ENCODE measurements at regions not wholly inside any gene's neighbourhood (a gene's known extent, or its start where the extent isn't known, plus 50 kb on each side); places are given as distances from the start of the nearest gene placed in this dataset.
A peak's percentile ranks its signal among the peaks of the same experiment; 100 is the strongest.

DNA sequence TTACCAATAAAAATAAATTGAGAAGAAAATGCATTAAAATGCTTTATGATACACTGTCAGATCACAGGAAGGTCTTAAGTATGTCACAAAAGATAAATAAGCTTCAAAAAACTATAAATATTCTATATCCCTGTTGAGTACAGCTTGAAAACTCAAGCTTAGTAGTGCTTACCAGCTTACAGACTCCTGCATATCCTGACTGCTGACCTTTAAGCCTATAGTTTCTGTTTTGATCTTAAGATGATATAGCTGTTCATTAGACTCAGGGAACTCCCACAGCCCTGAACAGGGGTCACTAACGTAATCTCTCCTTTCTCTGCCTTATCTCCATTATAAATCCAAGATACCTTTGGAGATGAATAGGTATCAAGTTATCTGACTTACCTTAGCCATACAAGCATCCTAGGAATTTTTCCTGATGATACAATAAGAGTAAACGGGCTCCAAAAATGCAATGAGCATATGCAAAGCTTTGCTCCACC is 93.7 kb upstream of the RBBP8 start:
- Histone ChIP-seq H3K27ac (no peak overlapping the region), H3K36me3 (replicated peaks) (no peaks in the 10 kb centered on the region), H3K4me3 (ENCODE audit: low read depth, low read length) (no peak overlapping the region), H3K27me3 (replicated peaks) (no peaks in the 10 kb centered on the region)
- TF ChIP-seq, protein P1, sequence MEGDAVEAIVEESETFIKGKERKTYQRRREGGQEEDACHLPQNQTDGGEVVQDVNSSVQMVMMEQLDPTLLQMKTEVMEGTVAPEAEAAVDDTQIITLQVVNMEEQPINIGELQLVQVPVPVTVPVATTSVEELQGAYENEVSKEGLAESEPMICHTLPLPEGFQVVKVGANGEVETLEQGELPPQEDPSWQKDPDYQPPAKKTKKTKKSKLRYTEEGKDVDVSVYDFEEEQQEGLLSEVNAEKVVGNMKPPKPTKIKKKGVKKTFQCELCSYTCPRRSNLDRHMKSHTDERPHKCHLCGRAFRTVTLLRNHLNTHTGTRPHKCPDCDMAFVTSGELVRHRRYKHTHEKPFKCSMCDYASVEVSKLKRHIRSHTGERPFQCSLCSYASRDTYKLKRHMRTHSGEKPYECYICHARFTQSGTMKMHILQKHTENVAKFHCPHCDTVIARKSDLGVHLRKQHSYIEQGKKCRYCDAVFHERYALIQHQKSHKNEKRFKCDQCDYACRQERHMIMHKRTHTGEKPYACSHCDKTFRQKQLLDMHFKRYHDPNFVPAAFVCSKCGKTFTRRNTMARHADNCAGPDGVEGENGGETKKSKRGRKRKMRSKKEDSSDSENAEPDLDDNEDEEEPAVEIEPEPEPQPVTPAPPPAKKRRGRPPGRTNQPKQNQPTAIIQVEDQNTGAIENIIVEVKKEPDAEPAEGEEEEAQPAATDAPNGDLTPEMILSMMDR (IDR thresholded peaks at IDR 0.05; ENCODE audit: low read depth, low read length, missing control alignments), result no peak
- no peak for DNase-seq
- in situ Hi-C loops (cut with HindIII; ENCODE audit: low pct_ligation_motif_present, low sequenced_read_pairs), result no loop called here

DNA sequence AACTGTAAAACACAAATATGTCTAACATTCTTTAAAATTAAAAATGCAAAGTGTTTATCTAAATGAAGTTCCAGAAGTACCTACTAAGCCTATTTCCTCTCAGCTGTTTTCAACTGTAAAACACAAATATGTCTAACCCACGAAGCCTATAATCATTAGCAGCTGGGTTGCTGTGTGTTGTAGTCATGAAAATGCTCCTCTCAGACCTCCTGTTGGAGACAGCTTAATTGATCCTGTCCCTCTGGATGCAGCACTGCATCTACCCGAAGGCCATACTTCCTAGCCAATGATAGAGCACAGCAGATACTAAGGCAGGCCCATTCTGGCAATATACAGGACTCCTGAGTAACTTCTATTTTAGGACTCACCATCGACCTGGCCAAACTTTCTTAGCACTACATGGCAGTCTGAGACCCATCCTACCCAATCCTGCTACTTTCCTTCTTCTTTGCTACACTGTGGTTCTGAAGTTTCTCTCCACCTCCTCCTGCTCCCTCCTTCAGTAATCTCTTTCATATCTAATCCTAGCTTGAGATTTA is 92.5 kb upstream of the RBBP8 start:
- DNase-seq, result no peak
- Histone ChIP-seq H3K27me3 (replicated peaks) (no peaks in the 10 kb centered on the region), H3K4me3 (ENCODE audit: low read depth, low read length) (no peak overlapping the region), H3K36me3 (replicated peaks) (no peaks in the 10 kb centered on the region), H3K27ac (no peak overlapping the region)
- TF ChIP-seq, protein P1 (IDR thresholded peaks at IDR 0.05; ENCODE audit: low read depth, low read length, missing control alignments), result no peak
- in situ Hi-C loops (cut with HindIII; ENCODE audit: low pct_ligation_motif_present, low sequenced_read_pairs), result no loop called here

DNA sequence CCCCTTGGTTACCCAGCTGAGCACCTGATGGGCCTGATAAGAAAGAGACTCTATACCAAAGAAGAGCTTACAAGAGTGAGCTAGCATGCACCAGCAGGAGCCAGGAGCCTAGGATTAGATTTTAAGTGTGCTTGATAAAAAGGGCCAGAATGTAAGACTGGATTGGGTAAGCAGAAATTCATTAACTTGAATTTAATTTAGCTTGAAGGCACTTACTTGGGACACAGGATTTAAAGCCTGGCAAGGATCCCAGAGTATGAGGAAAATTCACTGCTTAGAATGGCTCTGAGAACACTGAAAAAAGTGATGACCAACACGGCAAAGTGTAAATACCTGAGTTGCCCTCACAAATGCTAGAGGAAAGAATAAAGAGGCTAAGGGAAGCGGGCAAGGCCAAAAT is 91.3 kb upstream of the RBBP8 start:
- in situ Hi-C loops (cut with HindIII; ENCODE audit: low pct_ligation_motif_present, low sequenced_read_pairs), result no loop called here
- H3K27me3 ChIP-seq (replicated peaks), result no peaks in the 10 kb centered on the region
- TF ChIP-seq, protein P1 (IDR thresholded peaks at IDR 0.05; ENCODE audit: low read depth, low read length, missing control alignments), result no peak

DNA sequence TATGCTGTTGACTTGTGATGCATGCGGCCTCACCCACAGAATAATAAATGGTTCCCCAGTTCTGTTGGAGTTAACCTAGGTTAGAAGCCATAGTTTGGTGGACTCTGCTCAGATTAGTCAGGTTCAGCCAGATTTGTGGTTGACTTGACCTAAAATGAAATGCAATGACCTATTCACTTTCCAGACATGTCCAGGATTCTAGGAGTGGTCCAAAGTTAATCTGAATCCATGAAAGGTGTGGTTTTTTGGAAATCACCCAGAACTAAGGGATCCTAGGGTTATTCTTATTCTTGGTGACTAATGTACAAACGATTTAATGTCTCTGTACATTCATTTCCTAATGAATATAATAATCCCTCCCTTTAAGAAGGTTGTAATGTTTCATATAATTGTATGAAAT is 88.9 kb upstream of the RBBP8 start:
- DNase-seq, result no peak
- no peak overlapping the region for H3K27ac ChIP-seq
- in situ Hi-C loops (cut with HindIII; ENCODE audit: low pct_ligation_motif_present, low sequenced_read_pairs), result no loop called here
- TF ChIP-seq, protein P1 (IDR thresholded peaks at IDR 0.05; ENCODE audit: low read depth, low read length, missing control alignments), result no peak
- no peaks in the 10 kb centered on the region for H3K27me3 ChIP-seq (replicated peaks)
- no peak overlapping the region for H3K4me3 ChIP-seq (ENCODE audit: low read depth, low read length)
- H3K36me3 ChIP-seq (replicated peaks), result no peaks in the 10 kb centered on the region

More for the DNA sequence above, 91.3 kb upstream of the RBBP8 start:
- no peak for DNase-seq
- Histone ChIP-seq H3K4me3 (ENCODE audit: low read depth, low read length) (no peak overlapping the region), H3K27ac (no peak overlapping the region), H3K36me3 (replicated peaks) (no peaks in the 10 kb centered on the region)

DNA sequence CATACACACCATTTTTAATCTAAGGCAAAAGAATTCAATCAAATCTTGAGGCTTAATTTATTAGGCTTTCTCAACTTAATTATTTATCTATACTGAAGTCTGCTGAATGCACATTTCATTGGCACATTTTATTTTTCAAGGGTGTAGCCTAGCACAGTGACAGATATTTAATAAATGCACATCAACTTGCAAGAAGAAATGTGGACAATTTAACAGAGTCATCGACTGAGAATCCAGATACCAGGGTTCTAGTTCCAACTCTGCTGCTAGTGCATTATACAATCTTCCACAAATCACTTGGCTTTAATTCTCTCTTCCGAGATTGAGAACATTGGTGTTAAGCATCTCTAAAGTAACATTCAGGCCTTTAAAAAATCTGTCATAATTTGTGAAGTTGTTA is 88.5 kb upstream of the RBBP8 start:
- TF ChIP-seq, protein P1 (IDR thresholded peaks at IDR 0.05; ENCODE audit: low read depth, low read length, missing control alignments), result no peak
- H3K27me3 ChIP-seq (replicated peaks), result no peaks in the 10 kb centered on the region
- H3K36me3 ChIP-seq (replicated peaks), result no peaks in the 10 kb centered on the region
- H3K4me3 ChIP-seq (ENCODE audit: low read depth, low read length), result no peak overlapping the region
- in situ Hi-C loops (cut with HindIII; ENCODE audit: low pct_ligation_motif_present, low sequenced_read_pairs), result no loop called here
- H3K27ac ChIP-seq, result no peak overlapping the region
- no peak for DNase-seq

DNA sequence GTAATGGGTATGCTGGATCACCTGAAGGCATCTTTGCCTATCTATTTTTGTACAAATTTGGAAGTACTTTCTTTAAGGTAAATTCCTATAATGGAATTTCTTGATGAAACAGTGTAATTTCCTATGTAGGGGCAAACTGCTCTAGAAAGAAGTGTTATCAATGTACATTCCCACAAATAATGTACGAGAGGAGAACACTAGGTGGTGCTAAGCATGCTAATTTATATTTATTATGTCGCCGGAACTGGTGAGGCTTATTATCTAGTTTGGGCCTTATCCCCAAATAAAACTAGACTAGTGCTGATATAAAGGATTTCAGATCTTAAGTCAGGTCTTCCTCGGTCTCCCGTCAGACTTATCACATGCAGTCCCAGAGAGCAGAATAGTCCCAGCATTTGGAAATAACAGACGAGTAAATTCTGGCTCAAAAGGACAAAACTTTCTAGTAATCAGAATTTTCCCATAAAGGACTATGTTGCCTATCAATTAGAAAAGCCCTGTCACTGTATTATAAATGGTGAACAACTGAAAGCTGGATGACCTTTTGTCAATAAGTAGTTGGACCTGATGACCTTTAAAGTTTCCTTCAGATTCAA is 86.9 kb upstream of the RBBP8 start:
- H3K36me3 ChIP-seq (replicated peaks), result no peaks in the 10 kb centered on the region

More for the DNA sequence above, 86.9 kb upstream of the RBBP8 start:
- Histone ChIP-seq H3K4me3 (ENCODE audit: low read depth, low read length) (no peak overlapping the region), H3K27me3 (replicated peaks) (no peaks in the 10 kb centered on the region), H3K27ac (no peak overlapping the region)
- DNase-seq, result no peak
- in situ Hi-C loops (cut with HindIII; ENCODE audit: low pct_ligation_motif_present, low sequenced_read_pairs), result no loop called here
- TF ChIP-seq, protein P1 (IDR thresholded peaks at IDR 0.05; ENCODE audit: low read depth, low read length, missing control alignments), result peak; percentile 50
